Epithelial cell of esophagus (primary cell): ENCODE measurements at regions not wholly inside any gene's neighbourhood (a gene's known extent, or its start where the extent isn't known, plus 50 kb on each side); places are given as distances from the start of the nearest gene placed in this dataset.

Experiments
- DNase-seq: peaks from one replicate; pipeline ENCODE4 v3.0.0; 2010; ENCODE audit warnings: low read depth
- H3K4me3 ChIP-seq: 2 replicates; pipeline ENCODE4 v1.5.1; 2011; ENCODE audit warnings: mild to moderate bottlenecking, low read length, control low read depth
- CTCF ChIP-seq: IDR thresholded peaks from 2 replicates; pipeline ENCODE4 v1.5.1; 2011; ENCODE audit warnings: low read depth, mild to moderate bottlenecking, low read length, control low read depth, inconsistent platforms; ENCODE audit not compliant: insufficient read depth; ENCODE audit errors: missing control alignments

- DNase-seq: no peak
- no peak for TF ChIP-seq CTCF
- no peak overlapping the region for H3K4me3 ChIP-seq
These were observed 98.9 kb upstream of the SGCG start for GRCh38 chr13:23081901-23082300.

- DNase-seq: no peak
- no peak for TF ChIP-seq CTCF
- no peak overlapping the region for H3K4me3 ChIP-seq
These were observed 93.7 kb upstream of the SGCG start for GRCh38 chr13:23086968-23087623.

GRCh38 chr13:23087880-23088279, 92.9 kb upstream of the SGCG start:
- TF ChIP-seq CTCF: peak; percentile 72
- DNase-seq: peak; percentile 53
- H3K4me3 ChIP-seq: no peak overlapping the region

- DNase-seq: no peak
- no peak for TF ChIP-seq CTCF
- no peak overlapping the region for H3K4me3 ChIP-seq
These were observed 82.4 kb upstream of the SGCG start for GRCh38 chr13:23098161-23098907.

GRCh38 chr13:23105051-23105450, 75.7 kb upstream of the SGCG start:
- no peak for DNase-seq
- TF ChIP-seq CTCF: no peak
- no peak overlapping the region for H3K4me3 ChIP-seq

GRCh38 chr13:23107665-23108064, 73.1 kb upstream of the SGCG start:
- H3K4me3 ChIP-seq: no peak overlapping the region
- TF ChIP-seq CTCF: no peak
- no peak for DNase-seq
